ENCODE measurements at regions not wholly inside any gene's neighbourhood (a gene's known extent, or its start where the extent isn't known, plus 50 kb on each side); places are given as distances from the start of the nearest gene placed in this dataset.
A peak's percentile ranks its signal among the peaks of the same experiment; 100 is the strongest.

GRCh38 chr7:15749631-15750030 is 63.1 kb upstream of the MEOX2 start:
- DNase-seq (ENCODE audit: low read depth), result no peak
- TF ChIP-seq CTCF (IDR thresholded peaks at IDR 0.05; ENCODE audit: low read length, missing control alignments), result no peak

GRCh38 chr7:15747712-15748111 is 61.2 kb upstream of the MEOX2 start:
- DNase-seq (ENCODE audit: low read depth), result no peak
- H3K4me3 ChIP-seq (replicated peaks; ENCODE audit: low read depth, low read length), result no peak overlapping the region
- TF ChIP-seq CTCF (IDR thresholded peaks at IDR 0.05; ENCODE audit: low read length, missing control alignments), result no peak

More at GRCh38 chr7:15749631-15750030, 63.1 kb upstream of the MEOX2 start:
- H3K4me3 ChIP-seq (replicated peaks; ENCODE audit: low read depth, low read length), result no peak overlapping the region

- peak; percentile 47 for DNase-seq (ENCODE audit: low read depth)
- H3K4me3 ChIP-seq (replicated peaks; ENCODE audit: low read depth, low read length), result no peak overlapping the region
These were observed 60.8 kb upstream of the MEOX2 start for GRCh38 chr7:15747301-15747700.

GRCh38 chr7:15743926-15744480 is 57.5 kb upstream of the MEOX2 start:
- DNase-seq (ENCODE audit: low read depth), result no peak
- H3K4me3 ChIP-seq (replicated peaks; ENCODE audit: low read depth, low read length), result no peak overlapping the region
- no peak for TF ChIP-seq CTCF (IDR thresholded peaks at IDR 0.05; ENCODE audit: low read length, missing control alignments)

More at GRCh38 chr7:15747301-15747700, 60.8 kb upstream of the MEOX2 start:
- no peak for TF ChIP-seq CTCF (IDR thresholded peaks at IDR 0.05; ENCODE audit: low read length, missing control alignments)

GRCh38 chr7:15737601-15738000 is 51.1 kb upstream of the MEOX2 start:
- H3K4me3 ChIP-seq (replicated peaks; ENCODE audit: low read depth, low read length), result no peak overlapping the region
- TF ChIP-seq CTCF (IDR thresholded peaks at IDR 0.05; ENCODE audit: low read length, missing control alignments), result no peak
- peak; percentile 63 for DNase-seq (ENCODE audit: low read depth)

Measured in fibroblast of pulmonary artery (primary cell).